Stimulated activated CD4-positive, alpha-beta T cell treated with anti-CD3 and anti-CD28 coated beads, Interleukin-12 subunit alpha, Interleukin-12 subunit beta, amount 100 ng/mL, for 48 hours (primary cell): ENCODE measurements at regions not wholly inside any gene's neighbourhood (a gene's known extent, or its start where the extent isn't known, plus 50 kb on each side); places are given as distances from the start of the nearest gene placed in this dataset.
A peak's percentile ranks its signal among the peaks of the same experiment; 100 is the strongest.

ENCODE experiments used
- DNase-seq, 3 donors: peaks; one replicate each; pipeline ENCODE4 v3.0.0-alpha.2; 2020; ENCODE audit warnings: low read depth in 2 of 3, low spot score in 1 of 3

GRCh38 chr5:148708854-148709253 is 54.5 kb upstream of the HTR4 start:
- DNase-seq: peak in 1 of 3 donors; percentile 8

- no peak for DNase-seq
These were observed 57.6 kb upstream of the HTR4 start for GRCh38 chr5:148711961-148712360.

- no peak for DNase-seq
These were observed 59.6 kb upstream of the HTR4 start for GRCh38 chr5:148713735-148714508.

- DNase-seq: no peak
These were observed 62.4 kb upstream of the HTR4 start for GRCh38 chr5:148716716-148717115.

- DNase-seq: no peak
These were observed 63.3 kb upstream of the HTR4 start for GRCh38 chr5:148717668-148718067.

- no peak for DNase-seq
These were observed 65.3 kb upstream of the HTR4 start for GRCh38 chr5:148719605-148720004.

- DNase-seq: no peak
These were observed 65.9 kb upstream of the HTR4 start for GRCh38 chr5:148720257-148720656.

- no peak for DNase-seq
These were observed 68.8 kb upstream of the HTR4 start for GRCh38 chr5:148723143-148723542.

GRCh38 chr5:148725675-148726074 is 71.3 kb upstream of the HTR4 start:
- DNase-seq: no peak

GRCh38 chr5:148729182-148729581 is 74.9 kb upstream of the HTR4 start:
- DNase-seq: no peak

- no peak for DNase-seq
These were observed 75.9 kb upstream of the HTR4 start for GRCh38 chr5:148730270-148730669.

GRCh38 chr5:148730942-148731898 is 76.9 kb upstream of the HTR4 start:
- DNase-seq: peak; percentile 48 to 77 (median 59)

- DNase-seq: no peak
These were observed 78.4 kb upstream of the HTR4 start for GRCh38 chr5:148732692-148733091.

GRCh38 chr5:148733601-148734438 is 79.5 kb upstream of the HTR4 start:
- peak; percentile 25 to 76 (median 66) for DNase-seq

- DNase-seq: no peak
These were observed 80.2 kb upstream of the HTR4 start for GRCh38 chr5:148734518-148734917.

- no peak for DNase-seq
These were observed 81.0 kb upstream of the HTR4 start for GRCh38 chr5:148735301-148735835.

GRCh38 chr5:148739023-148739422 is 84.7 kb upstream of the HTR4 start:
- DNase-seq: no peak

- DNase-seq: no peak
These were observed 85.2 kb upstream of the HTR4 start for GRCh38 chr5:148739524-148739923.

- no peak for DNase-seq
These were observed 85.9 kb upstream of the HTR4 start for GRCh38 chr5:148740079-148740858.
